AG04450 (cell line): ENCODE measurements at regions not wholly inside any gene's neighbourhood (a gene's known extent, or its start where the extent isn't known, plus 50 kb on each side); places are given as distances from the start of the nearest gene placed in this dataset.

Experiments
- CTCF ChIA-PET: fragments of 300-600, 350-600 bp; formaldehyde crosslinking; extraction: SDS; loops from one replicate; lab custom pipeline; 2022; ENCODE audit warnings: antibody characterized with exemption, inconsistent platforms; lab: Charles Lee
- POLR2A ChIA-PET: fragments of 350-600 bp; formaldehyde crosslinking; extraction: SDS; loops from one replicate; lab custom pipeline; 2021; ENCODE audit warnings: antibody characterized with exemption, inconsistent platforms; lab: Yijun Ruan, JAX
- DNase-seq: peaks from one replicate; pipeline ENCODE4 v3.0.0-alpha.2; 2011; ENCODE audit warnings: low read depth, low spot score
- H3K27ac ChIP-seq: one replicate; pipeline ENCODE4 v1.5.1; 2012; ENCODE audit warnings: low read depth, low read length, control low read depth
- H3K27me3 ChIP-seq: one replicate; pipeline ENCODE4 v1.6.0; 2012; ENCODE audit warnings: low read length; ENCODE audit not compliant: control insufficient read depth, insufficient read depth
- H3K4me3 ChIP-seq: 2 replicates; pipeline ENCODE4 v1.5.1; 2011; ENCODE audit warnings: mild to moderate bottlenecking, low read depth, low read length, control low read depth
- H3K9me3 ChIP-seq: 2 replicates; pipeline ENCODE4 v1.5.1; 2012; ENCODE audit warnings: low read length; ENCODE audit not compliant: control insufficient read depth, insufficient read depth
- TF ChIP-seq, protein P1 (sequence below): IDR thresholded peaks from 2 replicates; pipeline ENCODE4 v1.5.1; 2011; ENCODE audit warnings: low read depth, low read length, control low read depth, inconsistent platforms

DNA sequence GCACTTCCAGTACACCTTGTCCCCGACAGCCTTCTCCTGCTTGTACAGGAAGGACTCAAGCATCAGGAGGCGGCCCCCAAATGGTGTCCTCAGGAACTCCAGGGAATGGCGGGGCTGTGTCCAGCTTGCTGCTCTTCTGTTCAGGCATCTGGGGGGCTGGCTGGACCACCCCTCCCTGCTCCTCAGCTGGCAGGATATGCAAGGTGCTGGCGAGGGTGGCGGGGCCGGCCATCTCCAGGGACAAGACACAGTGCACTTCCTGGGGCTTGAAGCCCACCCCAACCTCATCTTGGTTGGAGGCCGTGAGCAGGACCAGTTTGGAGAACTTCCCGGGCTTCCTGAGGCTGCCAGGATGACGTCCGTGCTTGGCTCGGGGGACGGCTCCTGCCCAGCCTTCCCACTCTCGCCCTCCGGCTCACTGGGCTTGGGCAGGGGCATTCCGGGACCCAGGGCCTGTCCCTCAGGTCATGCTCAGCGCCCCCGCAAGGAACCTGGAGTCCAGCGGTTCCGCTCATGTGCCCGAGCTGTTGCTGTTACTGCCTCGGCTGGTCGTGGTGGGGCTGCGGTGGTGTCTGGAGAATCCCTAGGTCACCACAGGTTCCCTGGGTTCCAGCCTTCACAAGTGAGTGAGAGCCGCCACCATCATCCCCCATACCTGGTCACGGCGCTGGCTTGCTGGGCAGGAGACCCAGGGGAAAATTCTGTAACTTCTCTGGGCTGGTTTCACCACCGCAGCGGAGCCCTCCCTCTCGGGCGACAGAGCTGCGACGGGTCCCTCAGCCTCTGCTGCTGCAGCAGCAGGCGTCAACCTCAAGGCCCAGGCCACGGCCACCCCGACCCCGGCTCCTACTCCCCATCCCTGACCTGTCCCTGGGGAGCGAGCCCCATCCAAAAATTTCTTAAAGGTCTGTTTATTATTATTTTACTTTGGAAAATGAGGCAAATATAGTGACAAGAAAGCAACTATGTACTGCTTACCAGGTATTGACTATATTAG, 82.8 kb upstream of the FXR1 start:
- POLR2A ChIA-PET: no interaction called here
- no peak for DNase-seq
- H3K27me3 ChIP-seq: no peaks in the 10 kb centered on the region

GRCh38 chr3:180835501-180835900, 77.0 kb upstream of the FXR1 start:
- Histone ChIP-seq H3K27me3 (no peaks in the 10 kb centered on the region), H3K9me3 (no peaks in the 10 kb centered on the region), H3K27ac (no peak overlapping the region), H3K4me3 (no peak overlapping the region)
- no peak for DNase-seq
- TF ChIP-seq, protein P1, sequence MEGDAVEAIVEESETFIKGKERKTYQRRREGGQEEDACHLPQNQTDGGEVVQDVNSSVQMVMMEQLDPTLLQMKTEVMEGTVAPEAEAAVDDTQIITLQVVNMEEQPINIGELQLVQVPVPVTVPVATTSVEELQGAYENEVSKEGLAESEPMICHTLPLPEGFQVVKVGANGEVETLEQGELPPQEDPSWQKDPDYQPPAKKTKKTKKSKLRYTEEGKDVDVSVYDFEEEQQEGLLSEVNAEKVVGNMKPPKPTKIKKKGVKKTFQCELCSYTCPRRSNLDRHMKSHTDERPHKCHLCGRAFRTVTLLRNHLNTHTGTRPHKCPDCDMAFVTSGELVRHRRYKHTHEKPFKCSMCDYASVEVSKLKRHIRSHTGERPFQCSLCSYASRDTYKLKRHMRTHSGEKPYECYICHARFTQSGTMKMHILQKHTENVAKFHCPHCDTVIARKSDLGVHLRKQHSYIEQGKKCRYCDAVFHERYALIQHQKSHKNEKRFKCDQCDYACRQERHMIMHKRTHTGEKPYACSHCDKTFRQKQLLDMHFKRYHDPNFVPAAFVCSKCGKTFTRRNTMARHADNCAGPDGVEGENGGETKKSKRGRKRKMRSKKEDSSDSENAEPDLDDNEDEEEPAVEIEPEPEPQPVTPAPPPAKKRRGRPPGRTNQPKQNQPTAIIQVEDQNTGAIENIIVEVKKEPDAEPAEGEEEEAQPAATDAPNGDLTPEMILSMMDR: no peak
- CTCF ChIA-PET: no interaction called here
- POLR2A ChIA-PET: no interaction called here

More for the DNA sequence above, 82.8 kb upstream of the FXR1 start:
- H3K27ac ChIP-seq: no peak overlapping the region
- TF ChIP-seq, protein P1: no peak
- no peak overlapping the region for H3K4me3 ChIP-seq
- peaks cover 25% of the 10 kb centered on the region for H3K9me3 ChIP-seq
- CTCF ChIA-PET: no interaction called here

GRCh38 chr3:180836766-180837165, 75.7 kb upstream of the FXR1 start:
- no peak overlapping the region for H3K27ac ChIP-seq
- no peaks in the 10 kb centered on the region for H3K27me3 ChIP-seq
- TF ChIP-seq, protein P1: no peak
- no peak for DNase-seq
- ChIA-PET POLR2A (no interaction called here), CTCF (no interaction called here)
- no peaks in the 10 kb centered on the region for H3K9me3 ChIP-seq
- H3K4me3 ChIP-seq: no peak overlapping the region

GRCh38 chr3:180854887-180855286, 57.6 kb upstream of the FXR1 start:
- H3K9me3 ChIP-seq: no peaks in the 10 kb centered on the region
- POLR2A ChIA-PET: no interaction called here
- no peak overlapping the region for H3K27ac ChIP-seq
- DNase-seq: no peak
- no peaks in the 10 kb centered on the region for H3K27me3 ChIP-seq
- CTCF ChIA-PET: no interaction called here
- TF ChIP-seq, protein P1: no peak
- H3K4me3 ChIP-seq: no peak overlapping the region

DNA sequence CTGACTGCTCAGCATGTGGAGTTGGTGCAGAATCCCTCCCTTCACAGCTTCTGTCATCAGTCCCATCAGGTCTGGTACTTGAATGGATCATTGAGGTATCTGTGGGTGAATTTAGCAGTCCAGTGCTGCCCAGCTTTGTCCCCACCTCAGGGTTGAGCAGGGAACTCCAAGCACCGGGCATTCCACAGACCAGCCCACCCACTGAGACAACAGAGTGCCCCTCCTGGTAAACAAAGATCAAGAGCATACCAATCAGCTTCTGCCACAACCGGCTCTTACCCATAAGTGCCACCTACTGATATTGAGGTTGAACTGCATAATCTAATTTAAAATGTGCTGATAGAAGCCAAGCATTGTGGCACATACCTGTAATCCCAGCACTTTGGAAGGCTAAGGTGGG, 57.1 kb upstream of the FXR1 start:
- Histone ChIP-seq H3K27ac (no peak overlapping the region), H3K27me3 (no peaks in the 10 kb centered on the region), H3K9me3 (no peaks in the 10 kb centered on the region), H3K4me3 (no peak overlapping the region)
- DNase-seq: no peak
- ChIA-PET CTCF (no interaction called here), POLR2A (no interaction called here)
- TF ChIP-seq, protein P1: peak; percentile 27
